CD14-positive monocyte (primary cell): ENCODE measurements at regions not wholly inside any gene's neighbourhood (a gene's known extent, or its start where the extent isn't known, plus 50 kb on each side); places are given as distances from the start of the nearest gene placed in this dataset.
A peak's percentile ranks its signal among the peaks of the same experiment; 100 is the strongest.

Source experiments
- DNase-seq, 3 donors: peaks; one replicate each; pipeline ENCODE4 v3.0.0-alpha.2; 2011 to 2022
- H2AFZ ChIP-seq: 2 replicates; pipeline ENCODE4 v1.6.0; 2012; ENCODE audit warnings: mild to moderate bottlenecking, low read depth, low read length, inconsistent platforms; ENCODE audit not compliant: insufficient read depth, poor library complexity, severe bottlenecking
- H3K27ac ChIP-seq, 2 donors: 1 replicate in 1 of 2; 2 replicates in 1 of 2; pipeline ENCODE4 v1.5.1; 2012 to 2013; ENCODE audit warnings: low read length in 2 of 2, control low read depth in 1 of 2, inconsistent platforms in 1 of 2, low read depth in 1 of 2, mild to moderate bottlenecking in 1 of 2
- H3K27me3 ChIP-seq, 2 donors: one replicate each; pipeline versions ENCODE4 v1.6.0 to v1.6.1; 2011 to 2013; ENCODE audit warnings: low read length in 2 of 2; ENCODE audit not compliant: control insufficient read depth in 2 of 2, insufficient read depth in 2 of 2
- H3K36me3 ChIP-seq, 2 donors: replicated peaks in 1 of 2; 1 replicate in 1 of 2; 2 replicates in 1 of 2; pipeline versions ENCODE4 v1.5.1 to v1.6.1; 2012 to 2013; ENCODE audit warnings: low read length in 2 of 2, control low read depth in 1 of 2, inconsistent platforms in 1 of 2, mild to moderate bottlenecking in 1 of 2; ENCODE audit not compliant: insufficient read depth in 2 of 2, control insufficient read depth in 1 of 2
- H3K4me1 ChIP-seq, 2 donors: 1 replicate in 1 of 2; 2 replicates in 1 of 2; pipeline versions ENCODE4 v1.5.1 to v1.6.1; 2012 to 2013; ENCODE audit warnings: low read length in 2 of 2, control low read depth in 1 of 2, inconsistent platforms in 1 of 2, mild to moderate bottlenecking in 1 of 2, moderate library complexity in 1 of 2; ENCODE audit not compliant: insufficient read depth in 2 of 2, control insufficient read depth in 1 of 2
- H3K4me2 ChIP-seq: replicated peaks from 2 replicates; pipeline ENCODE3; 2012; ENCODE audit warnings: low read length, moderate library complexity, mild to moderate bottlenecking; ENCODE audit not compliant: poor library complexity, severe bottlenecking; ENCODE audit errors: extremely low read depth
- H3K4me3 ChIP-seq, 3 experiments: fragments of 200-600 bp in 1 of 3; sonication (generic) in 1 of 3; replicated peaks in 1 of 3; 1 replicate in 2 of 3; 2 replicates in 1 of 3; pipeline ENCODE4 v1.5.1; 2011 to 2013; ENCODE audit warnings: low read length in 3 of 3, mild to moderate bottlenecking in 3 of 3, control low read depth in 2 of 3, low read depth in 2 of 3, inconsistent platforms in 1 of 3, moderate library complexity in 1 of 3
- H3K79me2 ChIP-seq: 2 replicates; pipeline ENCODE4 v1.6.0; 2012; ENCODE audit warnings: mild to moderate bottlenecking, control low read depth, inconsistent platforms, low read length, moderate library complexity; ENCODE audit not compliant: insufficient read depth
- H3K9ac ChIP-seq: 2 replicates; pipeline ENCODE4 v1.6.0; 2017; ENCODE audit warnings: low read length, mild to moderate bottlenecking; ENCODE audit not compliant: insufficient read depth, poor library complexity, severe bottlenecking
- H3K9me3 ChIP-seq, 2 donors: replicated peaks in 1 of 2; 1 replicate in 1 of 2; 2 replicates in 1 of 2; pipeline versions ENCODE4 v1.5.1 to v1.6.1; 2012 to 2013; ENCODE audit warnings: low read length in 2 of 2, control low read depth in 1 of 2; ENCODE audit not compliant: control insufficient read depth in 1 of 2, insufficient read depth in 1 of 2
- H4K20me1 ChIP-seq: 2 replicates; pipeline ENCODE4 v1.6.0; 2012; ENCODE audit warnings: mild to moderate bottlenecking, low read length, control low read depth, moderate library complexity; ENCODE audit not compliant: insufficient read depth
- H3K27ac Mint-ChIP-seq, 7 donors: one replicate each; pipeline ENCODE4 v1.8.0; 2020; ENCODE audit warnings: mild to moderate bottlenecking in 7 of 7, mixed read lengths in 7 of 7, moderate library complexity in 6 of 7, inconsistent platforms in 2 of 7
- H3K27me3 Mint-ChIP-seq, 3 donors: one replicate each; pipeline ENCODE4 v1.8.0; 2021 to 2022; ENCODE audit warnings: low read depth in 3 of 3, mild to moderate bottlenecking in 3 of 3, mixed read lengths in 3 of 3, moderate library complexity in 3 of 3, inconsistent platforms in 1 of 3
- H3K36me3 Mint-ChIP-seq, 2 donors: one replicate each; pipeline ENCODE4 v1.8.0; 2020; ENCODE audit warnings: mixed read lengths in 2 of 2, inconsistent platforms in 1 of 2, mild to moderate bottlenecking in 1 of 2
- H3K4me1 Mint-ChIP-seq: one replicate; pipeline ENCODE4 v1.8.0; 2020; ENCODE audit warnings: mild to moderate bottlenecking, mixed read lengths
- H3K4me3 Mint-ChIP-seq, 2 donors: one replicate each; pipeline ENCODE4 v1.8.0; 2020; ENCODE audit warnings: mild to moderate bottlenecking in 2 of 2, mixed read lengths in 2 of 2, moderate library complexity in 1 of 2
- H3K9me3 Mint-ChIP-seq, 7 donors: one replicate each; pipeline ENCODE4 v1.8.0; 2020 to 2022; ENCODE audit warnings: mixed read lengths in 7 of 7, mild to moderate bottlenecking in 6 of 7, moderate library complexity in 6 of 7, inconsistent platforms in 2 of 7
- CTCF ChIP-seq: fragments of 200-600 bp; IDR thresholded peaks from one replicate; pipeline ENCODE4 v1.8.0; 2022; ENCODE audit warnings: antibody characterized with exemption, mild to moderate bottlenecking
- WGBS: methylation state at CpG from one replicate; pipeline ENCODE4 v1.1.5; 2013; ENCODE audit warnings: missing lambda C conversion rate; ENCODE audit not compliant: insufficient coverage; 5-methylcytosine and 5-hydroxymethylcytosine counted together
- intact Hi-C, 2 donors: fragments of 100-400 bp; cut with micrococcal nuclease; formaldehyde crosslinking; loops; one replicate each; pipeline versions ENCODE4 v1.15.0 to v1.15.1; 2023

GRCh38 chr17:64778240-64779097, 116.4 kb upstream of the SMURF2 start:
- peaks cover 0 to 18% of the 10 kb centered on the region in 2 donors for H3K27me3 ChIP-seq
- Mint-ChIP-seq H3K9me3 (peaks cover 0 to 4% (median 0%) of the 10 kb centered on the region in 7 donors), H3K27me3 (peaks cover 8 to 21% (median 18%) of the 10 kb centered on the region in 3 donors), H3K27ac (peak overlapping the region; percentile 93 to 97 (median 96)), H3K4me3 (peak overlapping the region; percentile 80 to 92), H3K36me3 (peaks cover 14 to 30% of the 10 kb centered on the region in 2 donors), H3K4me1 (peaks cover 58% of the 10 kb centered on the region)
- intact Hi-C loops = loop anchor here in 1 of 2 donors (5.0 to 10.0 kb wide), 3 partner anchors 156 to 419 kb away; no protein-coding TSS in a partner anchor
- peak overlapping the region; percentile 36 for H3K9ac ChIP-seq
- H3K4me2 ChIP-seq = peak overlapping the region; percentile 82
- peaks cover 3% of the 10 kb centered on the region in 2 donors for H3K36me3 ChIP-seq
- H2AFZ ChIP-seq = peak overlapping the region; percentile 63
- no peak for TF ChIP-seq CTCF
- H3K4me3 ChIP-seq = peak overlapping the region; percentile 3 to 81 (median 32)
- peaks cover 6% of the 10 kb centered on the region for H3K79me2 ChIP-seq
- peaks cover 59 to 70% of the 10 kb centered on the region in 2 donors for H3K4me1 ChIP-seq
- 5% methylated on average over 107 of the region's 107 CpGs for WGBS
- H4K20me1 ChIP-seq = peaks cover 72% of the 10 kb centered on the region
- no peaks in the 10 kb centered on the region for H3K9me3 ChIP-seq
- peak in 1 of 3 donors; percentile 13 for DNase-seq
- peak overlapping the region; percentile 80 to 89 for H3K27ac ChIP-seq

- Histone ChIP-seq H3K36me3 (no peaks in the 10 kb centered on the region), H3K9ac (peak overlapping the region; percentile 36), H3K79me2 (peaks cover 6% of the 10 kb centered on the region), H4K20me1 (peaks cover 73% of the 10 kb centered on the region), H3K9me3 (no peaks in the 10 kb centered on the region), H3K4me3 (peak overlapping the region; percentile 18 to 81 (median 32)), H2AFZ (peak overlapping the region; percentile 68), H3K27me3 (peaks cover 0 to 18% of the 10 kb centered on the region in 2 donors), H3K4me2 (peak overlapping the region; percentile 82), H3K4me1 (peaks cover 59 to 64% of the 10 kb centered on the region in 2 donors), H3K27ac (peak overlapping the region; percentile 80 to 89)
- H3K27ac Mint-ChIP-seq = peak overlapping the region; percentile 93 to 97 (median 96)
- peaks cover 10 to 21% of the 10 kb centered on the region in 2 donors for H3K36me3 Mint-ChIP-seq
- peaks cover 52% of the 10 kb centered on the region for H3K4me1 Mint-ChIP-seq
- WGBS = 0% methylated on average over 7 of the region's 21 CpGs
- peaks cover 10 to 21% (median 20%) of the 10 kb centered on the region in 3 donors for H3K27me3 Mint-ChIP-seq
- TF ChIP-seq CTCF = no peak
- peak overlapping the region; percentile 80 to 92 for H3K4me3 Mint-ChIP-seq
- intact Hi-C loops = loop anchor here in 1 of 2 donors (5.0 to 10.0 kb wide), 3 partner anchors 157 to 420 kb away; no protein-coding TSS in a partner anchor
- peaks cover 0 to 4% (median 0%) of the 10 kb centered on the region in 7 donors for H3K9me3 Mint-ChIP-seq
- DNase-seq = peak; percentile 56 to 75 (median 71)
Observed at GRCh38 chr17:64777415-64778239, 115.5 kb upstream of the SMURF2 start.
